AG08396 (cell line): ENCODE measurements at regions not wholly inside any gene's neighbourhood (a gene's known extent, or its start where the extent isn't known, plus 50 kb on each side); places are given as distances from the start of the nearest gene placed in this dataset.
"Not testable (repeated sequence)": the region's sequence is repeated elsewhere in the genome, so short reads cannot be mapped to it uniquely, and the experiment has no call there.

Experiments
- DNase-seq: peaks from one replicate; pipeline ENCODE4 v3.0.0; 2012; ENCODE audit warnings: low spot score, mixed read lengths

- not testable (repeated sequence) for DNase-seq
Observed at GRCh38 chr20:30508382-30508781, 749.1 kb upstream of the DEFB115 start.

GRCh38 chr20:30511322-30512030 is 746.0 kb upstream of the DEFB115 start:
- no peak for DNase-seq

GRCh38 chr20:30513050-30513628 is 744.3 kb upstream of the DEFB115 start:
- DNase-seq: no peak

GRCh38 chr20:30515915-30516314 is 741.5 kb upstream of the DEFB115 start:
- DNase-seq: not testable (repeated sequence)

- DNase-seq: not testable (repeated sequence)
Observed at GRCh38 chr20:30518906-30519305, 738.6 kb upstream of the DEFB115 start.

GRCh38 chr20:30521686-30522415 is 735.6 kb upstream of the DEFB115 start:
- not testable (repeated sequence) for DNase-seq

- DNase-seq: not testable (repeated sequence)
Observed at GRCh38 chr20:30524155-30524554, 733.3 kb upstream of the DEFB115 start.

- DNase-seq: not testable (repeated sequence)
Observed at GRCh38 chr20:30524761-30525160, 732.7 kb upstream of the DEFB115 start.

- not testable (repeated sequence) for DNase-seq
Observed at GRCh38 chr20:30533653-30534052, 723.8 kb upstream of the DEFB115 start.

- not testable (repeated sequence) for DNase-seq
Observed at GRCh38 chr20:30537459-30537858, 720.0 kb upstream of the DEFB115 start.

- not testable (repeated sequence) for DNase-seq
Observed at GRCh38 chr20:30540330-30541069, 717.0 kb upstream of the DEFB115 start.

- DNase-seq: not testable (repeated sequence)
Observed at GRCh38 chr20:30551236-30551635, 706.2 kb upstream of the DEFB115 start.

GRCh38 chr20:30556797-30557196 is 700.7 kb upstream of the DEFB115 start:
- not testable (repeated sequence) for DNase-seq

- DNase-seq: not testable (repeated sequence)
Observed at GRCh38 chr20:30565086-30565485, 692.4 kb upstream of the DEFB115 start.

GRCh38 chr20:30569867-30570266 is 687.6 kb upstream of the DEFB115 start:
- DNase-seq: not testable (repeated sequence)

GRCh38 chr20:30570622-30571021 is 686.8 kb upstream of the DEFB115 start:
- not testable (repeated sequence) for DNase-seq

GRCh38 chr20:30574337-30574736 is 683.1 kb upstream of the DEFB115 start:
- DNase-seq: not testable (repeated sequence)

GRCh38 chr20:30579069-30579468 is 678.4 kb upstream of the DEFB115 start:
- DNase-seq: not testable (repeated sequence)

GRCh38 chr20:30579824-30580438 is 677.5 kb upstream of the DEFB115 start:
- DNase-seq: peak; percentile 22

GRCh38 chr20:30581839-30582238 is 675.6 kb upstream of the DEFB115 start:
- not testable (repeated sequence) for DNase-seq

- DNase-seq: not testable (repeated sequence)
Observed at GRCh38 chr20:30584403-30584802, 673.1 kb upstream of the DEFB115 start.
